ENCODE measurements at regions not wholly inside any gene's neighbourhood (a gene's known extent, or its start where the extent isn't known, plus 50 kb on each side); places are given as distances from the start of the nearest gene placed in this dataset.

GRCh38 chrX:40501164-40501855 is 79.5 kb upstream of the ATP6AP2 start:
- Histone ChIP-seq H3K36me3 (replicated peaks in 1 of 2; ENCODE audit: control extremely low read depth in 1 of 2, control insufficient read depth in 1 of 2, extremely low read depth in 1 of 2, insufficient read depth in 2 of 2, low read length in 1 of 2) (no peaks in the 10 kb centered on the region), H3K9ac (ENCODE audit: low read length) (no peak overlapping the region), H3K4me3 (ENCODE audit: control extremely low read depth in 1 of 5, extremely low read depth in 1 of 5, insufficient read depth in 1 of 5, low read depth in 2 of 5, low read length in 4 of 5) (no peak overlapping the region), H3K4me1 (ENCODE audit: control insufficient read depth in 2 of 2, insufficient read depth in 2 of 2, low read length in 2 of 2) (no peaks in the 10 kb centered on the region), H3K9me3 (ENCODE audit: control extremely low read depth in 1 of 3, control insufficient read depth in 2 of 3, insufficient read depth in 1 of 3, low read length in 2 of 3) (no peaks in the 10 kb centered on the region), H3K27me3 (replicated peaks in 1 of 4; ENCODE audit: control extremely low read depth in 1 of 4, control insufficient read depth in 3 of 4, insufficient read depth in 4 of 4, low read length in 3 of 4) (no peaks in the 10 kb centered on the region), H3K27ac (ENCODE audit: low read length in 2 of 2) (no peak overlapping the region), H3K4me2 (replicated peaks; ENCODE audit: low read depth, low read length, poor library complexity, severe bottlenecking) (no peak overlapping the region), H3K79me2 (ENCODE audit: control insufficient read depth, insufficient read depth, low read length) (no peaks in the 10 kb centered on the region), H4K20me1 (ENCODE audit: control insufficient read depth, insufficient read depth, low read length, poor library complexity, severe bottlenecking) (no peaks in the 10 kb centered on the region), H2AFZ (ENCODE audit: insufficient read depth, low read depth, low read length, poor library complexity, severe bottlenecking) (no peak overlapping the region)
- H3K4me1 Mint-ChIP-seq = no peaks in the 10 kb centered on the region
- H3K4me3 Mint-ChIP-seq = no peak overlapping the region
- TF ChIP-seq EZH2 (IDR thresholded peaks at IDR 0.05; ENCODE audit: borderline replicate concordance, insufficient read depth, low read depth, low read length, poor library complexity, severe bottlenecking) (no peak), CTCF (IDR thresholded peaks at IDR 0.05) (no peak)
- H3K27ac Mint-ChIP-seq = no peak overlapping the region
- POLR2A ChIA-PET = no interaction called here
- CTCF ChIA-PET = no interaction called here
- H3K27me3 Mint-ChIP-seq = peaks cover 3% of the 10 kb centered on the region
- no peak for DNase-seq
- intact Hi-C loops (cut with micrococcal nuclease) = no loop called here
- H3K9me3 Mint-ChIP-seq (ENCODE audit: insufficient read depth) = no peaks in the 10 kb centered on the region
- WGBS (ENCODE audit: insufficient coverage) = 83% methylated on average over 7 of the region's 11 CpGs
- no peak for ATAC-seq (ENCODE audit: low read depth)

- Histone ChIP-seq H3K4me2 (replicated peaks; ENCODE audit: low read depth, low read length, poor library complexity, severe bottlenecking) (no peak overlapping the region), H3K4me3 (ENCODE audit: control extremely low read depth in 1 of 5, extremely low read depth in 1 of 5, insufficient read depth in 1 of 5, low read depth in 2 of 5, low read length in 4 of 5) (no peak overlapping the region), H3K9ac (ENCODE audit: low read length) (no peak overlapping the region), H3K79me2 (ENCODE audit: control insufficient read depth, insufficient read depth, low read length) (no peaks in the 10 kb centered on the region), H2AFZ (ENCODE audit: insufficient read depth, low read depth, low read length, poor library complexity, severe bottlenecking) (no peak overlapping the region), H3K36me3 (replicated peaks in 1 of 2; ENCODE audit: control extremely low read depth in 1 of 2, control insufficient read depth in 1 of 2, extremely low read depth in 1 of 2, insufficient read depth in 2 of 2, low read length in 1 of 2) (no peaks in the 10 kb centered on the region), H4K20me1 (ENCODE audit: control insufficient read depth, insufficient read depth, low read length, poor library complexity, severe bottlenecking) (no peaks in the 10 kb centered on the region), H3K4me1 (ENCODE audit: control insufficient read depth in 2 of 2, insufficient read depth in 2 of 2, low read length in 2 of 2) (no peaks in the 10 kb centered on the region), H3K27me3 (replicated peaks in 1 of 4; ENCODE audit: control extremely low read depth in 1 of 4, control insufficient read depth in 3 of 4, insufficient read depth in 4 of 4, low read length in 3 of 4) (no peaks in the 10 kb centered on the region), H3K9me3 (ENCODE audit: control extremely low read depth in 1 of 3, control insufficient read depth in 2 of 3, insufficient read depth in 1 of 3, low read length in 2 of 3) (peaks cover 0 to 3% (median 0%) of the 10 kb centered on the region in 3 donors), H3K27ac (ENCODE audit: low read length in 2 of 2) (no peak overlapping the region)
- no peak for DNase-seq
- ATAC-seq (ENCODE audit: low read depth) = no peak
- 17% methylated on average over 2 of the region's 4 CpGs for WGBS (ENCODE audit: insufficient coverage)
- TF ChIP-seq CTCF (IDR thresholded peaks at IDR 0.05) (no peak), EZH2 (IDR thresholded peaks at IDR 0.05; ENCODE audit: borderline replicate concordance, insufficient read depth, low read depth, low read length, poor library complexity, severe bottlenecking) (no peak)
- Mint-ChIP-seq H3K27ac (no peak overlapping the region), H3K27me3 (peaks cover 7% of the 10 kb centered on the region), H3K4me1 (no peaks in the 10 kb centered on the region), H3K4me3 (no peak overlapping the region), H3K9me3 (ENCODE audit: insufficient read depth) (no peaks in the 10 kb centered on the region)
- POLR2A ChIA-PET = no interaction called here
- intact Hi-C loops (cut with micrococcal nuclease) = no loop called here
- CTCF ChIA-PET = no interaction called here
These were observed 84.0 kb upstream of the ATP6AP2 start for GRCh38 chrX:40496728-40497127.
